ENCODE measurements at regions not wholly inside any gene's neighbourhood (a gene's known extent, or its start where the extent isn't known, plus 50 kb on each side); places are given as distances from the start of the nearest gene placed in this dataset.

GRCh38 chr4:149120331-149121022, 678.3 kb upstream of the NR3C2 start:
- no peak for TF ChIP-seq EZH2phosphoT487 (conservative IDR thresholded peaks at IDR 0.05; ENCODE audit: low read length)
- TF ChIP-seq, protein P1, sequence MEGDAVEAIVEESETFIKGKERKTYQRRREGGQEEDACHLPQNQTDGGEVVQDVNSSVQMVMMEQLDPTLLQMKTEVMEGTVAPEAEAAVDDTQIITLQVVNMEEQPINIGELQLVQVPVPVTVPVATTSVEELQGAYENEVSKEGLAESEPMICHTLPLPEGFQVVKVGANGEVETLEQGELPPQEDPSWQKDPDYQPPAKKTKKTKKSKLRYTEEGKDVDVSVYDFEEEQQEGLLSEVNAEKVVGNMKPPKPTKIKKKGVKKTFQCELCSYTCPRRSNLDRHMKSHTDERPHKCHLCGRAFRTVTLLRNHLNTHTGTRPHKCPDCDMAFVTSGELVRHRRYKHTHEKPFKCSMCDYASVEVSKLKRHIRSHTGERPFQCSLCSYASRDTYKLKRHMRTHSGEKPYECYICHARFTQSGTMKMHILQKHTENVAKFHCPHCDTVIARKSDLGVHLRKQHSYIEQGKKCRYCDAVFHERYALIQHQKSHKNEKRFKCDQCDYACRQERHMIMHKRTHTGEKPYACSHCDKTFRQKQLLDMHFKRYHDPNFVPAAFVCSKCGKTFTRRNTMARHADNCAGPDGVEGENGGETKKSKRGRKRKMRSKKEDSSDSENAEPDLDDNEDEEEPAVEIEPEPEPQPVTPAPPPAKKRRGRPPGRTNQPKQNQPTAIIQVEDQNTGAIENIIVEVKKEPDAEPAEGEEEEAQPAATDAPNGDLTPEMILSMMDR (IDR thresholded peaks at IDR 0.05; ENCODE audit: insufficient read depth, low read length, poor library complexity, severe bottlenecking) = no peak
- Histone ChIP-seq H3K79me2 (ENCODE audit: insufficient read depth, low read length) (no peaks in the 10 kb centered on the region), H3K4me2 (ENCODE audit: low read depth, low read length, poor library complexity, severe bottlenecking) (no peak overlapping the region), H3K4me3 (ENCODE audit: insufficient read depth, low read length, poor library complexity, severe bottlenecking) (no peak overlapping the region), H3K9ac (ENCODE audit: low read length) (no peak overlapping the region), H3F3A (ENCODE audit: insufficient read depth) (no peaks in the 10 kb centered on the region), H3K9me2 (replicated peaks; ENCODE audit: insufficient read depth, low read length) (no peaks in the 10 kb centered on the region), H2AFZ (ENCODE audit: low read depth, low read length, severe bottlenecking) (no peak overlapping the region), H3K27ac (ENCODE audit: low read depth, low read length) (no peak overlapping the region), H3K9me3 (ENCODE audit: insufficient read depth, low read length) (no peaks in the 10 kb centered on the region), H3K36me3 (ENCODE audit: low read length) (no peaks in the 10 kb centered on the region), H3K27me3 (ENCODE audit: low read length) (no peaks in the 10 kb centered on the region), H4K20me1 (ENCODE audit: low read depth, low read length) (no peaks in the 10 kb centered on the region)

GRCh38 chr4:149116806-149117205, 674.6 kb upstream of the NR3C2 start:
- no peaks in the 10 kb centered on the region for H3K36me3 ChIP-seq (ENCODE audit: low read length)
- no peaks in the 10 kb centered on the region for H3K27me3 ChIP-seq (ENCODE audit: low read length)
- H3K4me2 ChIP-seq (ENCODE audit: low read depth, low read length, poor library complexity, severe bottlenecking) = no peak overlapping the region
- H2AFZ ChIP-seq (ENCODE audit: low read depth, low read length, severe bottlenecking) = no peak overlapping the region
- no peak overlapping the region for H3K4me3 ChIP-seq (ENCODE audit: insufficient read depth, low read length, poor library complexity, severe bottlenecking)
- no peaks in the 10 kb centered on the region for H3F3A ChIP-seq (ENCODE audit: insufficient read depth)
- H3K9me3 ChIP-seq (ENCODE audit: insufficient read depth, low read length) = no peaks in the 10 kb centered on the region
- H3K9me2 ChIP-seq (replicated peaks; ENCODE audit: insufficient read depth, low read length) = no peaks in the 10 kb centered on the region
- no peak overlapping the region for H3K27ac ChIP-seq (ENCODE audit: low read depth, low read length)
- TF ChIP-seq EZH2phosphoT487 (conservative IDR thresholded peaks at IDR 0.05; ENCODE audit: low read length) = no peak
- TF ChIP-seq, protein P1 (IDR thresholded peaks at IDR 0.05; ENCODE audit: insufficient read depth, low read length, poor library complexity, severe bottlenecking) = no peak
- H4K20me1 ChIP-seq (ENCODE audit: low read depth, low read length) = no peaks in the 10 kb centered on the region
- H3K9ac ChIP-seq (ENCODE audit: low read length) = no peak overlapping the region
- no peaks in the 10 kb centered on the region for H3K79me2 ChIP-seq (ENCODE audit: insufficient read depth, low read length)

DNA sequence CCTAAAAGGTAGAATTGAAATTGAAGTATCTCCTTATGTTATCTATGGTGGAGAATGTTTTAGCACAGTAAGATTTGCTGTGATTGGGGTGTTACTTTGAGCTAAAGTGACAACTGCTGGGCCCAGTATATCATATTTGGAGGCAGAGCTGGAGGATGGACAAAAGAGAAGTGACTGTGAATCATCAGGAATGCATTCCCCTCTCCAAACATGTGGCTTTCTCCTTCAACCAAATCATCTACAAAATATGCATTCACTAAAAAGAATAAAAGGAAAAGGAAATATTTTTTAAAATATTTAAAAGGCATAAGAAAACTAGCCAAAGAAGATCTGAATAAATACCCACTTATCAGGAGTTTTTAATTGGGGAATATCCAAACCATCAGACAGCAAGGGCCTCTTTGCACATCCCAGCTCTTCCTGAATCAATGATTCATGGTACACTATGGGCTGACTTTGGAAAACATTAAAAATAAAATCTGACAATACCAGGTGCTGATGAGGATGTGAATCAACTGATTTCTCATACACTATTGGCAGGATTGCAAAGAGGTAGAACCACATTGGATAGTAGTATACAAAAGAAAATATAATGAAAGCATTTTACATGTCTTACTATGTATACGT, 671.7 kb upstream of the NR3C2 start:
- Histone ChIP-seq H3K27me3 (ENCODE audit: low read length) (no peaks in the 10 kb centered on the region), H3K4me2 (ENCODE audit: low read depth, low read length, poor library complexity, severe bottlenecking) (no peak overlapping the region), H3K9me2 (replicated peaks; ENCODE audit: insufficient read depth, low read length) (no peaks in the 10 kb centered on the region), H3K79me2 (ENCODE audit: insufficient read depth, low read length) (no peaks in the 10 kb centered on the region), H2AFZ (ENCODE audit: low read depth, low read length, severe bottlenecking) (no peak overlapping the region), H3K36me3 (ENCODE audit: low read length) (no peaks in the 10 kb centered on the region), H4K20me1 (ENCODE audit: low read depth, low read length) (no peaks in the 10 kb centered on the region), H3K9me3 (ENCODE audit: insufficient read depth, low read length) (no peaks in the 10 kb centered on the region), H3F3A (ENCODE audit: insufficient read depth) (no peaks in the 10 kb centered on the region), H3K9ac (ENCODE audit: low read length) (no peak overlapping the region), H3K27ac (ENCODE audit: low read depth, low read length) (no peak overlapping the region), H3K4me3 (ENCODE audit: insufficient read depth, low read length, poor library complexity, severe bottlenecking) (no peak overlapping the region)
- no peak for TF ChIP-seq EZH2phosphoT487 (conservative IDR thresholded peaks at IDR 0.05; ENCODE audit: low read length)
- TF ChIP-seq, protein P1 (IDR thresholded peaks at IDR 0.05; ENCODE audit: insufficient read depth, low read length, poor library complexity, severe bottlenecking) = no peak
